COLO668 (cell line): ENCODE measurements at regions not wholly inside any gene's neighbourhood (a gene's known extent, or its start where the extent isn't known, plus 50 kb on each side); places are given as distances from the start of the nearest gene placed in this dataset.

Source experiments
- DNase-seq: peaks from one replicate; lab custom pipeline; 2025; ENCODE audit not compliant: unreplicated experiment; lab: John Stamatoyannopoulos, UW

- DNase-seq: no peak
Observed at GRCh38 chr13:28548468-28548867, 53.5 kb upstream of the FLT1 start.

- DNase-seq: peak; percentile 75
Observed at GRCh38 chr13:28545583-28546333, 50.8 kb upstream of the FLT1 start.
